ENCODE measurements at regions not wholly inside any gene's neighbourhood (a gene's known extent, or its start where the extent isn't known, plus 50 kb on each side); places are given as distances from the start of the nearest gene placed in this dataset.

DNA sequence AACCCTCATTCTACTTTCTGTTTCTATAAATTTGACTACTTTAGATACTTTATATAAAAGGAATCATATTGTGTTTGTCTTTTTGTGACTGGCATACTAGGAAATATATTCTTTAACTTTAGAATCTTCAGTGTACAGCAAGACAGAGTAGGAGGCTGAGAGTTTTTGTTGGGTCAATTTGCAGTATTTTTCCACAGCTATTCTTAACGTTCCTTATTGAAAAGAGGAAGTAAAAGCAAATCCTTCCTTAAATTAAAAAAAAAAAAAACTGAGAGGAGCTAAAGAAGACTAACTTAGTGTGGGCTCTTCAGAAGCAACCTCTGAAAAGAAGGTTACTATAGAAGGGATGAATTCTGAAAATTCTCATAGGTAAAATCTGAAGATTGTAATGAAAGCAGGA is 1194.6 kb downstream of the ADGRL3 start:
- H3K4me3 ChIP-seq (ENCODE audit: low read length), result peak overlapping the region; percentile 2; the same call in 1 of the 2 replicates
- no peaks in the 10 kb centered on the region for H3F3A ChIP-seq (ENCODE audit: insufficient read depth, low read length)
- H3K79me2 ChIP-seq (ENCODE audit: low read length), result no peaks in the 10 kb centered on the region
- no peaks in the 10 kb centered on the region for H3K9me2 ChIP-seq (replicated peaks; ENCODE audit: insufficient read depth, low read length)
- no peak overlapping the region for H3K9ac ChIP-seq (ENCODE audit: low read length)
- H3K36me3 ChIP-seq (replicated peaks; ENCODE audit: insufficient read depth, low read length), result no peaks in the 10 kb centered on the region
- H3K9me3 ChIP-seq (replicated peaks; ENCODE audit: insufficient read depth, low read length), result no peaks in the 10 kb centered on the region
- no peaks in the 10 kb centered on the region for H4K20me1 ChIP-seq (ENCODE audit: insufficient read depth, low read length)
- peak overlapping the region; percentile 11; the same call in 1 of the 2 replicates for H2AFZ ChIP-seq (ENCODE audit: low read length)
- H3K27me3 ChIP-seq (replicated peaks; ENCODE audit: insufficient read depth, low read length), result no peaks in the 10 kb centered on the region
- peak overlapping the region; percentile 36; the same call in 1 of the 2 replicates for H3K4me2 ChIP-seq (ENCODE audit: low read depth, low read length)
- H3K4me1 ChIP-seq (ENCODE audit: low read length), result 0 out of 2 replicates have a peak, but pooled peaks cover 3% of the 10 kb centered on the region
- DNase-seq, result no peak
- no peak overlapping the region for H3K27ac ChIP-seq (ENCODE audit: low read length)
- TF ChIP-seq EZH2phosphoT487 (IDR thresholded peaks at IDR 0.05; ENCODE audit: low read length), result no peak
- TF ChIP-seq EZH2 (optimal IDR thresholded peaks at IDR 0.05; ENCODE audit: low read depth, low read length), result no peak
- TF ChIP-seq, protein P1, sequence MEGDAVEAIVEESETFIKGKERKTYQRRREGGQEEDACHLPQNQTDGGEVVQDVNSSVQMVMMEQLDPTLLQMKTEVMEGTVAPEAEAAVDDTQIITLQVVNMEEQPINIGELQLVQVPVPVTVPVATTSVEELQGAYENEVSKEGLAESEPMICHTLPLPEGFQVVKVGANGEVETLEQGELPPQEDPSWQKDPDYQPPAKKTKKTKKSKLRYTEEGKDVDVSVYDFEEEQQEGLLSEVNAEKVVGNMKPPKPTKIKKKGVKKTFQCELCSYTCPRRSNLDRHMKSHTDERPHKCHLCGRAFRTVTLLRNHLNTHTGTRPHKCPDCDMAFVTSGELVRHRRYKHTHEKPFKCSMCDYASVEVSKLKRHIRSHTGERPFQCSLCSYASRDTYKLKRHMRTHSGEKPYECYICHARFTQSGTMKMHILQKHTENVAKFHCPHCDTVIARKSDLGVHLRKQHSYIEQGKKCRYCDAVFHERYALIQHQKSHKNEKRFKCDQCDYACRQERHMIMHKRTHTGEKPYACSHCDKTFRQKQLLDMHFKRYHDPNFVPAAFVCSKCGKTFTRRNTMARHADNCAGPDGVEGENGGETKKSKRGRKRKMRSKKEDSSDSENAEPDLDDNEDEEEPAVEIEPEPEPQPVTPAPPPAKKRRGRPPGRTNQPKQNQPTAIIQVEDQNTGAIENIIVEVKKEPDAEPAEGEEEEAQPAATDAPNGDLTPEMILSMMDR (IDR thresholded peaks at IDR 0.05; ENCODE audit: low read length), result no peak

DNA sequence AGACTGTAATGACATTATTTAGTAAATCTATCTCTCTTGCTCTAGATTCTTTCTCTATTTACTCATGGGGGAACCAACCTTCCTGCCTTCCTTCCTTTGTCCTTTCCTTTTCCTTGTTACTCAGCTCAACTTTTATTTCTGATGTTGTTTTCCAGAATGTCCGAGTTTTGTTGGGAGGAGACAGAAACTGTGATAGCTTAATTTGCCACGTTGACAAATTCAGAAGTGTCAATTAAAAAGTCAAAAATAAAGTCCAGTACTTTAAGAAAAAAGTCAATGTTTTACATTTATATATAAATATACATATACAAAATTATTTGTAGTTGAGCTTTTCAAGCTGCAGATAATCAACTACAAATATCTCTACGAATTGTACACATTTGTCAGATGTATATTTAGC is 1187.7 kb downstream of the ADGRL3 start:
- H3K79me2 ChIP-seq (ENCODE audit: low read length), result no peaks in the 10 kb centered on the region
- no peak overlapping the region for H3K27ac ChIP-seq (ENCODE audit: low read length)
- no peaks in the 10 kb centered on the region for H3K9me2 ChIP-seq (replicated peaks; ENCODE audit: insufficient read depth, low read length)
- H3K9me3 ChIP-seq (replicated peaks; ENCODE audit: insufficient read depth, low read length), result no peaks in the 10 kb centered on the region
- H3K9ac ChIP-seq (ENCODE audit: low read length), result no peak overlapping the region
- H3K4me3 ChIP-seq (ENCODE audit: low read length), result no peak overlapping the region
- TF ChIP-seq, protein P1 (IDR thresholded peaks at IDR 0.05; ENCODE audit: low read length), result no peak
- TF ChIP-seq EZH2 (optimal IDR thresholded peaks at IDR 0.05; ENCODE audit: low read depth, low read length) (no peak), EZH2phosphoT487 (IDR thresholded peaks at IDR 0.05; ENCODE audit: low read length) (no peak)
- H4K20me1 ChIP-seq (ENCODE audit: insufficient read depth, low read length), result no peaks in the 10 kb centered on the region
- H2AFZ ChIP-seq (ENCODE audit: low read length), result no peak overlapping the region
- no peak for DNase-seq
- H3K27me3 ChIP-seq (replicated peaks; ENCODE audit: insufficient read depth, low read length), result no peaks in the 10 kb centered on the region
- H3F3A ChIP-seq (ENCODE audit: insufficient read depth, low read length), result no peaks in the 10 kb centered on the region
- no peak overlapping the region for H3K4me2 ChIP-seq (ENCODE audit: low read depth, low read length)
- no peaks in the 10 kb centered on the region for H3K4me1 ChIP-seq (ENCODE audit: low read length)
- H3K36me3 ChIP-seq (replicated peaks; ENCODE audit: insufficient read depth, low read length), result no peaks in the 10 kb centered on the region

- no peak for TF ChIP-seq EZH2phosphoT487 (IDR thresholded peaks at IDR 0.05; ENCODE audit: low read length)
- TF ChIP-seq, protein P1 (IDR thresholded peaks at IDR 0.05; ENCODE audit: low read length), result no peak
- no peak for TF ChIP-seq EZH2 (optimal IDR thresholded peaks at IDR 0.05; ENCODE audit: low read depth, low read length)
- Histone ChIP-seq H3K4me2 (ENCODE audit: low read depth, low read length) (no peak overlapping the region), H3K79me2 (ENCODE audit: low read length) (no peaks in the 10 kb centered on the region), H2AFZ (ENCODE audit: low read length) (no peak overlapping the region), H3F3A (ENCODE audit: insufficient read depth, low read length) (no peaks in the 10 kb centered on the region), H3K36me3 (replicated peaks; ENCODE audit: insufficient read depth, low read length) (no peaks in the 10 kb centered on the region), H3K9me3 (replicated peaks; ENCODE audit: insufficient read depth, low read length) (no peaks in the 10 kb centered on the region), H3K27ac (ENCODE audit: low read length) (no peak overlapping the region), H3K4me3 (ENCODE audit: low read length) (no peak overlapping the region), H3K9ac (ENCODE audit: low read length) (no peak overlapping the region), H3K9me2 (replicated peaks; ENCODE audit: insufficient read depth, low read length) (no peaks in the 10 kb centered on the region), H3K4me1 (ENCODE audit: low read length) (no peaks in the 10 kb centered on the region), H3K27me3 (replicated peaks; ENCODE audit: insufficient read depth, low read length) (no peaks in the 10 kb centered on the region), H4K20me1 (ENCODE audit: insufficient read depth, low read length) (no peaks in the 10 kb centered on the region)
- no peak for DNase-seq
These were observed 1177.6 kb downstream of the ADGRL3 start for GRCh38 chr4:62377700-62378099.
